PC-9 (cell line): ENCODE measurements at regions not wholly inside any gene's neighbourhood (a gene's known extent, or its start where the extent isn't known, plus 50 kb on each side); places are given as distances from the start of the nearest gene placed in this dataset.
"Not testable (repeated sequence)": the region's sequence is repeated elsewhere in the genome, so short reads cannot be mapped to it uniquely, and the experiment has no call there.

Experiments used
- BruUV-seq: library from RNA; stranded (reverse); fragments of 400-500 nt; replicated peaks from 2 replicates; lab custom pipeline; 2021; lab: Mats Ljungman, UMichigan
- CTCF ChIA-PET: fragments of 300-600 bp; sonication (Branson Sonifier 250); formaldehyde crosslinking; loops from one replicate; lab custom pipeline; 2022; ENCODE audit warnings: antibody characterized with exemption; lab: Charles Lee
- POLR2A ChIA-PET: fragments of 300-600 bp; sonication (Branson Sonifier 250); formaldehyde crosslinking; loops from one replicate; lab custom pipeline; 2022; ENCODE audit warnings: antibody characterized with exemption; ENCODE audit not compliant: unreplicated experiment; lab: Charles Lee
- DNase-seq, 2 experiments: peaks; one replicate each; pipeline versions ENCODE4 v3.0.0 to v3.0.0-alpha.2; 2015 to 2022; ENCODE audit warnings: mixed read lengths in 1 of 2
- H2AFZ ChIP-seq: fragments of 200-600 bp; sonication (generic); 2 replicates; pipeline ENCODE4 v1.8.1; 2017; ENCODE audit warnings: antibody characterized with exemption
- H3F3A ChIP-seq: fragments of 200-600 bp; sonication (generic); 2 replicates; pipeline ENCODE4 v1.8.1; 2017; ENCODE audit warnings: antibody characterized with exemption, mild to moderate bottlenecking, low read depth; ENCODE audit not compliant: insufficient read depth
- H3K27ac ChIP-seq: fragments of 200-600 bp; sonication (generic); 2 replicates; pipeline ENCODE4 v1.6.1; 2016; ENCODE audit warnings: mixed run types
- H3K27me3 ChIP-seq: fragments of 200-600 bp; sonication (generic); 2 replicates; pipeline ENCODE4 v1.6.1; 2016; ENCODE audit warnings: low read depth, mixed run types; ENCODE audit not compliant: insufficient read depth
- H3K36me3 ChIP-seq: fragments of 200-600 bp; sonication (generic); 2 replicates; pipeline ENCODE4 v1.6.1; 2016; ENCODE audit warnings: low read depth, mixed run types
- H3K4me1 ChIP-seq: fragments of 200-600 bp; sonication (generic); replicated peaks from 2 replicates; pipeline ENCODE4 v1.6.1; 2016; ENCODE audit warnings: mixed run types; ENCODE audit not compliant: insufficient read depth
- H3K4me2 ChIP-seq: fragments of 200-600 bp; sonication (generic); 2 replicates; pipeline ENCODE4 v1.6.1; 2017; ENCODE audit warnings: mixed run types
- H3K4me3 ChIP-seq: fragments of 200-600 bp; sonication (generic); 2 replicates; pipeline ENCODE4 v1.6.1; 2016; ENCODE audit warnings: mixed run types
- H3K79me2 ChIP-seq: fragments of 200-600 bp; sonication (generic); 2 replicates; pipeline ENCODE4 v1.6.1; 2017; ENCODE audit warnings: low read depth, mixed run types
- H3K9me2 ChIP-seq: fragments of 200-600 bp; sonication (generic); 2 replicates; pipeline ENCODE4 v1.8.1; 2017; ENCODE audit warnings: mild to moderate bottlenecking; ENCODE audit not compliant: insufficient read depth
- H3K9me3 ChIP-seq: fragments of 200-600 bp; sonication (generic); 2 replicates; pipeline ENCODE4 v1.8.1; 2016; ENCODE audit warnings: low read depth; ENCODE audit not compliant: insufficient read depth
- H4K20me1 ChIP-seq: fragments of 200-600 bp; sonication (generic); 2 replicates; pipeline ENCODE4 v1.8.1; 2017; ENCODE audit not compliant: insufficient read depth
- CTCF ChIP-seq: fragments of 200-600 bp; sonication (generic); conservative IDR thresholded peaks from 2 replicates; pipeline ENCODE4 v1.6.1; 2017; ENCODE audit warnings: mixed run types, antibody characterized with exemption, mild to moderate bottlenecking, moderate library complexity
- EZH2 ChIP-seq: fragments of 200-600 bp; sonication (generic); IDR thresholded peaks from 2 replicates; pipeline ENCODE4 v1.8.0; 2017; ENCODE audit warnings: antibody characterized with exemption, low read depth
- intact Hi-C: fragments of 100-400 bp; cut with micrococcal nuclease; formaldehyde crosslinking; loops from one replicate; pipeline ENCODE4 v1.10.0; 2022; ENCODE audit not compliant: unreplicated experiment

GRCh38 chr2:66253066-66253465, 181.9 kb upstream of the MEIS1 start:
- Histone ChIP-seq H3K4me3 (no peak overlapping the region), H3K4me1 (no peaks in the 10 kb centered on the region), H3F3A (no peaks in the 10 kb centered on the region), H2AFZ (no peak overlapping the region), H3K36me3 (no peaks in the 10 kb centered on the region), H3K4me2 (no peak overlapping the region), H3K79me2 (no peaks in the 10 kb centered on the region), H3K9me3 (no peaks in the 10 kb centered on the region), H3K9me2 (no peaks in the 10 kb centered on the region), H3K27me3 (no peaks in the 10 kb centered on the region), H4K20me1 (no peaks in the 10 kb centered on the region), H3K27ac (no peak overlapping the region)
- BruUV-seq: no TSS peak
- DNase-seq: no peak
- TF ChIP-seq CTCF: no peak
- TF ChIP-seq EZH2: no peak
- POLR2A ChIA-PET: no interaction called here
- CTCF ChIA-PET: no interaction called here
- intact Hi-C loops: no loop called here

- H2AFZ ChIP-seq: no peak overlapping the region
- H3K4me3 ChIP-seq: no peak overlapping the region
- TF ChIP-seq CTCF: no peak
- TF ChIP-seq EZH2: no peak
- no peaks in the 10 kb centered on the region for H3K79me2 ChIP-seq
- ChIA-PET CTCF (no interaction called here), POLR2A (no interaction called here)
- no peaks in the 10 kb centered on the region for H3K27me3 ChIP-seq
- no peaks in the 10 kb centered on the region for H3K36me3 ChIP-seq
- no peaks in the 10 kb centered on the region for H3K9me2 ChIP-seq
- DNase-seq: no peak
- no peaks in the 10 kb centered on the region for H3F3A ChIP-seq
- no peaks in the 10 kb centered on the region for H3K4me1 ChIP-seq
- no peak overlapping the region for H3K4me2 ChIP-seq
- H3K27ac ChIP-seq: no peak overlapping the region
- no peaks in the 10 kb centered on the region for H4K20me1 ChIP-seq
- BruUV-seq: no TSS peak
- no peaks in the 10 kb centered on the region for H3K9me3 ChIP-seq
- intact Hi-C loops: no loop called here
Measured at GRCh38 chr2:66252109-66252508, 182.8 kb upstream of the MEIS1 start.

- Histone ChIP-seq H3K36me3 (no peaks in the 10 kb centered on the region), H3K79me2 (no peaks in the 10 kb centered on the region), H3K9me3 (no peaks in the 10 kb centered on the region), H3K4me1 (no peaks in the 10 kb centered on the region), H2AFZ (no peak overlapping the region), H4K20me1 (no peaks in the 10 kb centered on the region), H3K4me3 (no peak overlapping the region), H3K4me2 (no peak overlapping the region), H3K9me2 (no peaks in the 10 kb centered on the region), H3K27ac (no peak overlapping the region), H3K27me3 (no peaks in the 10 kb centered on the region), H3F3A (no peaks in the 10 kb centered on the region)
- no peak for TF ChIP-seq EZH2
- no peak for TF ChIP-seq CTCF
- CTCF ChIA-PET: no interaction called here
- POLR2A ChIA-PET: no interaction called here
- no peak for DNase-seq
- intact Hi-C loops: no loop called here
- BruUV-seq: no TSS peak
Measured at GRCh38 chr2:66251573-66251972, 183.4 kb upstream of the MEIS1 start.

DNA sequence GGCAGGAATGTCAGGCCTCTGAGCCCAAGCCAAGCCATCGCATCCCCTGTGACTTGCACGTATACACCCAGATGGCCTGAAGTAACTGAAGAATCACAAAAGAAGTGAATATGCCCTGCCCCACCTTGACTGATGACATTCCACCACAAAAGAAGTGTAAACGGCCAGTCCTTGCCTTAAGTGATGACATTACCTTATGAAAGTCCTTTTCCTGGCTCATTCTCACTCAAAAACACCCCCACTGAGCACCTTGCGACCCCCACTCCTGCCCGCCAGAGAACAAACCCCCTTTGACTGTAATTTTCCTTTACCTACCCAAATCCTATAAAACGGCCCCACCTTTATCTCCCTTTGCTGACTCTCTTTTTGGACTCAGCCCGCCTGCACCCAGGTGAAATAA, 185.8 kb upstream of the MEIS1 start:
- POLR2A ChIA-PET, H3K4me3 ChIP-seq, H3K4me2 ChIP-seq, H3K9me2 ChIP-seq, H2AFZ ChIP-seq, DNase-seq, H4K20me1 ChIP-seq, H3K27me3 ChIP-seq, H3F3A ChIP-seq, H3K9me3 ChIP-seq, intact Hi-C loops, H3K79me2 ChIP-seq, H3K4me1 ChIP-seq, CTCF ChIA-PET, H3K27ac ChIP-seq, H3K36me3 ChIP-seq, BruUV-seq: not testable (repeated sequence)

DNA sequence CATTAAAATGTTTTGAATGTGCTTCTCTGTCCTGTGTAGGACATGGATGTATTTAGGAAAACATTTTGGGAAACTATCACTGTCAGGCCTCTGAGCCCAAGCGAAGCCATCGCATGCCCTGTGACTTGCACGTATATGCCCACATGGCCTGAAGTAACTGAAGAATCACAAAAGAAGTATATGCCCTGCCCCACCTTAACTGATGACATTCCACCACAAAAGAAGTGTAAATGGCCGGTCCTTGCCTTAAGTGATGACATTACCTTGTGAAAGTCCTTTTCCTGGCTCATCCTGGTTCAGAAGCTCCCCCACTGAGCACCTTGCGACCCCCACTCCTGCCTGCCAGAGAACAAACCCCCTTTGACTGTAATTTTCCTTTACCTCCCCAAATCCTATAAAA, 191.1 kb upstream of the MEIS1 start:
- H2AFZ ChIP-seq, H3K4me2 ChIP-seq, CTCF ChIA-PET: not testable (repeated sequence)

More for the DNA sequence above, 191.1 kb upstream of the MEIS1 start:
- POLR2A ChIA-PET, H3K27me3 ChIP-seq, H3F3A ChIP-seq, DNase-seq, H3K27ac ChIP-seq, H4K20me1 ChIP-seq, BruUV-seq, H3K79me2 ChIP-seq, H3K4me3 ChIP-seq, H3K36me3 ChIP-seq, H3K9me2 ChIP-seq, H3K4me1 ChIP-seq, intact Hi-C loops, H3K9me3 ChIP-seq: not testable (repeated sequence)
